ENCODE measurements at regions not wholly inside any gene's neighbourhood (a gene's known extent, or its start where the extent isn't known, plus 50 kb on each side); places are given as distances from the start of the nearest gene placed in this dataset.

GRCh38 chr4:181548873-181549575 lies 694.2 kb upstream of the TENM3 start:
- TF ChIP-seq CTCF (IDR thresholded peaks at IDR 0.05; ENCODE audit: borderline replicate concordance, extremely low read depth, low read length, poor library complexity, severe bottlenecking) (no peak), EZH2 (IDR thresholded peaks at IDR 0.05; ENCODE audit: borderline replicate concordance, low read depth, low read length, severe bottlenecking) (no peak)
